Fibroblast of lung (primary cell): ENCODE measurements at regions not wholly inside any gene's neighbourhood (a gene's known extent, or its start where the extent isn't known, plus 50 kb on each side); places are given as distances from the start of the nearest gene placed in this dataset.

Experiments used
- CTCF ChIP-seq, 2 donors: IDR thresholded peaks in 1 of 2; conservative IDR thresholded peaks in 1 of 2; 1 replicate in 1 of 2; 2 replicates in 1 of 2; pipeline ENCODE4 v1.5.1; 2011 to 2012; ENCODE audit warnings: low read length in 2 of 2, control low read depth in 1 of 2, inconsistent platforms in 1 of 2, low read depth in 1 of 2, mild to moderate bottlenecking in 1 of 2
- EZH2 ChIP-seq: IDR thresholded peaks from 2 replicates; pipeline ENCODE4 v1.5.1; 2012; ENCODE audit warnings: low read length, control low read depth, mild to moderate bottlenecking; ENCODE audit errors: missing control alignments

GRCh38 chr1:168380945-168381344 lies 100.3 kb downstream of the TBX19 start:
- TF ChIP-seq CTCF (conservative IDR thresholded peaks at IDR 0.05 in 1 of 2, IDR thresholded peaks at IDR 0.05 in 1 of 2; ENCODE audit: low read depth in 1 of 2, low read length in 2 of 2): no peak
- TF ChIP-seq EZH2: no peak
